DMS53 treated with DMSO at 0.1 percent for 48 hours (cell line): ENCODE measurements at regions not wholly inside any gene's neighbourhood (a gene's known extent, or its start where the extent isn't known, plus 50 kb on each side); places are given as distances from the start of the nearest gene placed in this dataset.
"Not testable (repeated sequence)": the region's sequence is repeated elsewhere in the genome, so short reads cannot be mapped to it uniquely, and the experiment has no call there.

Source experiments
- DNase-seq: peaks from one replicate; lab custom pipeline; 2025; ENCODE audit not compliant: unreplicated experiment; lab: John Stamatoyannopoulos, UW

DNA sequence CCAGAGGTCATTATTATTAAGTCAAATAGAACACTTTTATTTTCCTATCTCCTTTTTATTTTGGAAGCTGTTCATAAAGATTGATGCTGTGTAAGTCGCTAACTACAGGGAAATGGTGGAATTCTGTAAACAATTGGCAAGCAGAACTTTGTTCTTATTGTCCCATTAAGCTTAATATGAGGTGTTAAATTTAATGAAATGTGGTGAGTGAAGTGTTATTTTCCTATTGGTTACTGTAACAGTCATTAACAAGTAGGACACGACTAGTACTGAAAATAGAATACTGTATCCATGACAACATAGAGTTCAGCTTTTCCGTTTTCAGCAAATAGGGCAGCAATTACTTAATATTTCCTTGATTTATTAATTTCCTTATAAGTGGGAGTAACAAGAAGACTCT is 279.1 kb upstream of the ZEB2 start:
- no peak for DNase-seq

DNA sequence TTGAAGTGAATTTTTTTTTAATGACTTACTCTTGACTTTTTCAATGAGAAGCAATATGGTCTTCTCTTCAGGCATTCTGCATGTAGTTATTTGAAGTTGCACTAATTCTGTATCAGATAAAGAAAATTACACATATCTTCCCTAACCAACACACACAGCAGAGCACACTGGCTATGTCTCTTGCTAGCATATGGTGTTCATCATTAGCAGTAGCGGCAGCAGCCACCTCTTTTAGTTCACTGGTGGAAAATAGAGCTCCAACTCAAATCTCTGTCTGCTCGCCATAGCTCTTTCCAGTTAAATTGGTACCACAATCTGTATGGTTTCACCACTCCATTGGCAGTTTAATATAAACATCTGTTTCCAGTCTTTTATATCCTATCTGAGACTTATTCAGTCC is 278.1 kb upstream of the ZEB2 start:
- no peak for DNase-seq

DNA sequence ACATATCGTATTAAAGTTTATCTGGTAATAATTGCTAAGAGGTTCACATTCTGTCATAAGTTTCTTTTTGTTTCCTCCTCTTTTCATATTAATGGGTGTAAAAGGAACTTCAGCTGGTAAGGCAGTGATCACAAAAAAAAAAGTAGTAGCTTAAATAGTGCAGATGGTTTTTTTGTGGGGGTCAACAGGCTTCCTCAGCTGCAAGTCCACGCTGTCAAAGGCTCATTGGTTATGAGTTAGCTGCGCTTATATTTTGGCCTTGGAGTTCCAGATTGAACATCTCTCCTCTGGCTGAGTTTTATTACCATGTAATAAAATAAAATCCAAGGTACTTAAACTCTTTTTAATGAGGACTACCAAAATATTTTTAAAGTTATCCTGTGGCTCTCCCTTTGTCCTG is 277.0 kb upstream of the ZEB2 start:
- DNase-seq = no peak

DNA sequence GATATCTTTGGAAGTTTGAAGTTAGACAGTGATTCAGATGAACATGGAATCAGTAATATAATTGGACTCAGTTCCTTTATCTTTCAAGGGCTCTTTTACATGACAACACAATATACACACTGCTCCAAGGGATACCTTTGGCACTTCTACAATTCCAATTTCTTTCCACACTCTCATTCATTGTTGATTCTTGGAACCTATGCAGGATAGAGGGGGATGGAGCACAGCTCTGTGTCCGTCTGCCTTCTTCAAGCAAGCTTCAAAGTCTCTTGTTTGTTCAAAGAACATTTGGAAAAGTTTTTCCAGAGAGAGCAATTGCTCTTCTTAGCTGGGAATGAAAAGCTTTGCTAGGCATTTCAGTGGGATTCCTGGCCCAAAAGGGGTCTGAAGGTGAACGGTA is 276.2 kb upstream of the ZEB2 start:
- no peak for DNase-seq

DNA sequence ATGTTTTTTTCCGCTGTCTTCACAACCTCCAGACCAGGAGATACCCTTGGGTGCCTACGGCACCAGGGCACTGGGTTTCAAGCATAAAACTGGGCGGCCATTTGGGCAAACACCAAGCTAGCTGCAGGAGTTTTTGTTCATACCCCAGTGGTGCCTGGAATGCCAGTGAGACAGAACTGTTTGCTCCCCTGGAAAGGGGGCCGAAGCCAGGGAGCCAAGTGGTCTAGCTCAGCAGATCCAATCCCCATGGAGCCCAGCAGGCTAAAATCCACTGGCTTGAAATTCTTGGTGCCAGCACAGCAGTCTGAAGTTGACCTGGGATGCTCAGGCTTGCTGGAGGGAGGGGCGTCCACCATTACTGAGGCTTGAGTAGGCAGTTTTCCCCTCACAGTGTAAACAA is 265.3 kb upstream of the ZEB2 start:
- no peak for DNase-seq

DNA sequence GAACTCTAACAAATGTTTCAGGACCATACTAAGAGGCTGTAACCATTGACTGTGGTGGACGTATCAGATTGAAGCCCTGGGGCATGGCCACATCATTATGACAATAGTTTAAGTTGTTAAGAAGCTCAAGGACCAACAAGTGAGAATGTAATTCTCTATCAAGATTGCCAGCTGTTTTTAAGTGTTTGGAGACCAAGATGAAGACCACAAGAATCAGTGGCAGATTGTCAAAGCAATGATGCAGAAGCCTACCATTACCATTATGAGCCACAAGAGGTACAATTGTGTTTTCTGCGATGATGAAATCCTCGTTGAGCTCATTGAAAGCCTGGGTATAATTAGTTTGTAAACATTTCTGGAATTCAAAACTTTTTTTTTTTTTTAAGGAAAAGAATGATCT is 261.1 kb upstream of the ZEB2 start:
- DNase-seq = no peak

DNA sequence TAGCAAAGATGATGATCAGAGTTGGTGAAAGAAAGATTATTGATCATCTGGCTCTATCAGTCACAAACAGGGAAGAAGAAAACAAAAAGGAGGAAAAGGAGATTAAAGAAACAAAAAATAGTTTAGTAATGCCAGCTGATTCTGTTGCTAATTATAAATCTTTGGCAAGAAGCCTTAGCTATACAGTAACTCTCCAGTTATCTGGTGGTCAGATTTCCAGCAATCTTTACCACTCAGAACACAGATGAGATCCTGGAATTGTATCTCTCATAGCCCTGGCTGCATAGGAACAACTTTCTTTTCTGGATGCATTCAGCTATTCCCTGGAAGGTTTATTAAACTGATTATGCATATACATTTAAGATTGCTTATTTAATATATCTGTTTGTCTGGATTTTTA is 256.8 kb upstream of the ZEB2 start:
- no peak for DNase-seq

DNA sequence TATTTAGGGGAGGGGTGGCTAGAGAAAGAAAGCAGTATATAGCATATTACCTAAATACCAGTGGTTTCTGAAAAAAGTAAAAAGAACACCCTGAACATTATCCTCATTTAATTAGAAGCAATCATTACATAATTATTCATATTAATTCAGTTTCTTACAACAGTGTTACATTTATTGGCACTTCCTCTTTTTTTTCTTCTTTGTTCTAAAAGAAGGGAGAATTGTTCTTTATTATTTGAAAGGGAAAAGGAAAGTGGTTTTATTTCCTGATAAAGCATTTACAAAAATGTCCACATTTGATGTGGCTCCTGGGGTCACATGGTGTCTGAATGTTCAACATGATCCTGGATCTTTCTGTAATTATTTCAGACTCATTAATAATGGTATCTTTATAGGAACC is 254.9 kb upstream of the ZEB2 start:
- DNase-seq = no peak

DNA sequence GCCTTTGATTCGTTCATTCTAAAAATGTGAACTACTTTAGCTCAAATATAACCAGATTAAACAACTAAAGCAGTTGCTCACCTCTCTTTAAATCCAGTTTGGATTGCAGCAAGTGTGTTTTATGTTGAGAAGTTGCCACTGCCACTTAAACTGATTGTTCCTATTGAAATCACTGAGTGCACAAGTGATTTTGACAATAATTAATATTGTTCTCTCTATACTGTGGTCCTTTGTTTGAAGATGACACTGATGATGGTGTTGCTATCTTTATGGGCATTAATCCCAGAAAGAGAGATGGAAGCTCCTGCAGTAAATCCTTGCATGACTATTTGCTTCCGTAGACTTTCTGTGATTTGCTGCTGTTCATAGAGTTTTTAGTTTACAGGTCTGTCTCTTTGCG is 251.4 kb upstream of the ZEB2 start:
- DNase-seq = no peak

DNA sequence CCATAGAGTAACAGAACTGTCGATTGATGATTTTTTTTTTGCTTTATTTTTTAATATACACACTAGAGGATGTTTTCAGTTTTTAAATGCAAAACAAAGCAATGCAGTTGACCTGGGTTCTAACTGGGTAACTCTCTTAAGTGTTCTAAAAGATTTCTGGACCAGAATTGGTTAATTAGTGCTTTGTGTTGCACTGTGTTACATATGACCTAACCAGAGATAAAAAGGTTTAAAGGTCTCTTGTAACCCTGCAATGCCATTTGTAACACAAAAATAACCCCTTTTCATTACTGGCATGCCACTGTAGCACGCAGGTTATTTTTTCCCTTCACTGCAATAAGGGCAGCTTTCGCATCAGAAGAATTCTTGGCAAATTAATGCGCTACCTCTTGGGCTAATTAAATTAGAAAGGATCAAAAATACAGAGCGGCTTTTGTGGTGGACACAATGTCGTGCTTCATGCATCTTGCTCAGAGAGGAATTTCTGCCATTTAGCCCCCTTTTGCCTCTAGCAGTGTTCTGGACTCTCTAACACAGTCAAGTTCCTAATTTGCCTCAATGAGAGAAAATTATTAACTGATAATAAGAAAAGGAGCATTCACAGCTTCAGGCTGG is 250.8 kb upstream of the ZEB2 start:
- no peak for DNase-seq

DNA sequence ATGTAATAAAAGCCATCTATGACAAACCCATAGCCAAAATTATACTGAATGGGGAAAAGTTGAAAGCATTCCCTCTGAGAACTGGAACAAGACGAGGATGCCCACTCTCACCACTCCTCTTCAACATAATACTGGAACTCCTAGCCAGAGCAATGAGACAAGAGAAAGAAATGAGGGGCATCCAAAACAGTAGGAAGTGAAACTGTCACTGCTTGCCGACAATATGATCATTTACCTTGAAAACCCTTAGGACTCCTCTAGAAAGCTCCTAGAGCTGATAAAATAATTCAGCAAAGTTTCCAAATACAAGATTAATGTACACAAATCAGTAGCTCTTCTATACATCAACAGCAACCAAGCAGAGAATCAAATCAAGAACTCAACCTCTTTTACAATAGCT is 241.0 kb upstream of the ZEB2 start:
- DNase-seq = not testable (repeated sequence)

DNA sequence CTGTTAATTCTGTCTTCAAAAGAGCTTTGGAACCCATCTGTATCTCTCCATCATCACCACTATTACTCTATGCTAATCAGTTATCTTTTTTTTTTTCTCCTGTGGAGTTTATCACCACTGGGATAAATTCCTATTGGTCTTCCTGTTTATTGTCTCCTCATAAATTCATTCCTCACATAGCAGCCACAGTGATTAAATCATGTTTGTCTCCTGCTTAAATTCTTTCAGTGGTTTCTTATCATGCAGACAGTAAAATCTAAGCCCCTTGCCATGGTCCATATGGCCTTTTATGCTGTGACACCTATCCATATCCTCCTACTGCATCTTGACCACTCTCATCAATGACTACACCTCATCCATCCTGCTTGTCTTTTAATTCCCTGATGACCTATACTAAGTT is 239.8 kb upstream of the ZEB2 start:
- no peak for DNase-seq

DNA sequence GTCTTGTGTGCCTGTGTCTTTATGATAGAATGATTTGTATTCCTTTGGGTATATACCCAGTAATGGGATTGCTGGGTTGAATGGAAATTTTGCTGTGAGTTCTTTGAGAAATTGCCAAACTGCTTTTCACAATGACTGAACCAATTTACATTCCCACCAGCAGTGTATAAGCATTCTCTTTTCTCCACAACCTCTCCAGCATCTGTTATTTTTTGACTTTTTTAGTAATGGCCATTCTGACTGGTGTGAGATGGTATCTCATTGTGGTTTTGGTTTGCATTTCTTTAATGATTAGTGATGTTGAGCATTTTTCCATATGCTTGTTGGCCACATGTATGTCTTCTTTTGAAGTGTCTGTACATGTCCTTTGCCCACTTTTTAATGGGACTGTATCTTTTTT is 238.3 kb upstream of the ZEB2 start:
- DNase-seq = not testable (repeated sequence)

DNA sequence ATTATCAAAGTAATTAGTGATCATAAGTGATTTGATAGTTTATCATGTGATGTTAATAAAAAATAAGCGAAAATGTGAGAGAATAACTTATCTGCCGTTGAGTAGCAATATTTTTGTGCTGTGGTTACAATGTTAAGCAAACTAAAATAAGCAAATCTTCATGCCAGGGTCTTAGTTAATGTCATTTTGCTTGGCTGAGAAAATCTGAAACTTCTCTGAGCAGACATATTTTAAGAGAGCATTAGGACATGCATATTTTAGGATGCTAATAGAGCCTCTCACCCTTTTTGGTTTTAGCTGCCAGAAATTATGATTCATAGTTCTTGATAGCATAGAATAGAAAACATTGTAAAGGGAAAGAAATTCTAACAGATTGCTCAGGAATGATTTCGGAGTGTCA is 233.5 kb upstream of the ZEB2 start:
- no peak for DNase-seq

DNA sequence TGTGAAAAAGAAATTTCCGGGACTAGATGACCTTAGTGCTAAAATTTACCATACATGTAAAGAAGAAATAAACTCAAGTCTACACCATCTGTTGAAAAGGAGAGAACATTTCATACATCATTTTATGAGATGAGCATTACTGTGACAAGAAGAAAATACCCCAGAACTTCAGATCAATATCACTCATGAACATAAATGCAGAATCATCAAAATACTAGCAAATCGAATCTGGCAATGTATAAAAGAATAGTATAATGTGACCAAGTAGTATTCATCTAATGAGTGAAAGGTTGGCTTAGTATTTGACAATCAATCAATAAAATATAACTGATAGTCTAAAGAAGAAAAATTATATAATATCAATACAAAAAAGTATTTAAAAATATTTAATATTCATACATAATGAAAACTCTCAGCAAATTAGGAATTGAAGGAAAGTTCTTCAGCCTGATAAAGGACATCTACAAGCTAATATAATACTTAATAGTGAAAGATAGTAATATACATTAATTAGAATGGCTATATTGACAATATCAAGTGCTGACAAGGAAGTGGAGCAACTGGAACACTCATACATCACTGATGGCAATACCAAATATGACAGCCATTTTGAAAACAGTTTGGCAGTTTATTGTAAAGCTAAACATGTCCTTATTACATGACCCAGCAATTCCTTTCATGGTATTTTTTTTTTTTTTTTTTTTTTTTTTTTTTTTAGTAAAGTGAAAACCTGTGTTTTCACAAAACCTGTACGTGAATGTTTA is 231.4 kb upstream of the ZEB2 start:
- DNase-seq = no peak

DNA sequence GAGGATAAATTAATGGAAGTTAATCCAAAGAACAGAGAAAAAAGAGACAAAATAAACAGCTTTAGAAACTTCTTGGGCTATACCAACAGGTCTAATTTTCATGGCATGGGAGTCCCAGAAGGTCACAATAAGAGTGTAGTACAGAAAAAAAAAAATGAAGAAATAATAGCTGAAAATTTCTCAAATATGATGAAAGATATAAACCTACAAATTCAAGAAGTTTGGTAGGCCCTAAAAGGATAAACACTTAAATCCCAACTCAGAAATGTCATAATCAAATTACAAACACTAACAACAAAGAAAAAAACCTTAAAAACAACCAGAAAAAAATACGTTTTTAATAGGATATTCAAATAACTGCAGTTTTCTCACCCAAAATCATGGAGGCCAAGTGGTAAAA is 229.3 kb upstream of the ZEB2 start:
- DNase-seq = no peak

DNA sequence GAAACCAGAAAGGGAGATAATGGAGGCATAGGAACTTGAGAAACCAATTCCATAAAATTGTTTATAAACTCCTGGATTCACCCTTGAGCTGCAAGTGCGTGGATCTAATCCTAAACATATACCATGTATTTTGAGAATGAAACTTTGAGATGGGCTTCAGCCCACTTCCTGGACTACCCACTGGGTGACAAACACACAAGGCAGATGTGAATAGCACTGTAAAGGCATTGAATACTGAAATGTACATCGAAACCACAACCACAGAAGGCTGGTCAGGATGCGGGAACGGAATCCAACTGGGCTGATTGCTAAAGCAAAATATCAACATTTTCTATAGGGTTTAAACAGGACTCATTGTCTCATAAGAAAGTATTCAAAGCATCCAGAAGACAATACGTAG is 228.5 kb upstream of the ZEB2 start:
- DNase-seq = no peak

DNA sequence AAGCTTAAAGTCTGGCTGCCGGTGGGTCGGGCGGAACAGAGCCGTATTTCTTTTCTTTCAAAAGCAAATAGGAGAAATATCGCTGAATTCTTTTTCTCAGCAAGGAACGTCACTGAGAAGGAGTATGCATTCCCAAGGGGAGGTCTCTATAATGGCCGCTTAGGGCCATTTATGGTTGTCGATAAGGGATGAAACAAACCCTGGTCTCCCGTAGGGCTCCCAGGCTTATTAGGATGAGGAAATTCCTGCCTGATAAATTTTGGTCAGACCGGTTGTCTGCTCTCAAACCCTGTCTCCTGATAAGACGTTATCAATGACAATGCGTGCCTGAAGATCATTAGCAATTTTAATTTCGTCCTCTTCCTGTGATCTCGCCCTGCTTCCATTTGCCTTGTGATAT is 227.7 kb upstream of the ZEB2 start:
- DNase-seq = no peak

DNA sequence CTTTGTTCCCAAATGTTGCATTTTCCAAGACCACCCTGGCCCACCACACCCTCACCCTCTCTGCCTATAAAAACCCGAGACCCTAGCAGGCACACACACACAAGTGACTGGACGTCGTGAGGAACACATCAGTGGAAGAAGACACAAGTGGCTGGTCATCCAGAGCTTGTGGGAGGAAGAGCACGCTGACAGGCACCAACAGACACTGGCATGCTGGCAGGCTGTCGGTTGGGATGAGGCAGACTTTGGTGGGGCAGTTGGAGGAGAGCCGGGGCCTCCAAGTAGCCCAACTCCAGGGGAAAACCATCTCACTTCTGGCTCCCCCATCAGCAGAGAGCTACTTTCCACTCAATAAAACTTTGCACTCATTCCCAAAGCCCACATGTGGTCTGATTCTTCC is 225.5 kb upstream of the ZEB2 start:
- no peak for DNase-seq

DNA sequence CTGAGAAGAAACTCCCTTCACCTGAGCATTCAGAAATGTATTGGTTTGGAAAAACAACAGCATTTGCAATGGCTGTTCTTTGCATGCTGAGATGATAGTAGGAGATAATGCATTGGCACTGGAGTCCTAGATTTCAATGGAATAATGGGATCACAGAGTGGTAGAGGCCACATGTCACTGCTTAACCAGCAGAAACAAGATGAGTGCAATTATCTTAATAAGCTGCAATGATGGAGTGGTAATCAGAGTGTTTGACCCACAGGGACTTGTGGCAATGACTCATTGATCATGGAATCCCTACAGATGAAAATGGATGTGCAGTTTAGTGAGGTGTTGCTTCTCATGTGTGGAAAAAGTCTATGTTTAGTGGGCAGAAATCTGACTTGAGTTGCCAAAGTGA is 218.8 kb upstream of the ZEB2 start:
- DNase-seq = no peak

DNA sequence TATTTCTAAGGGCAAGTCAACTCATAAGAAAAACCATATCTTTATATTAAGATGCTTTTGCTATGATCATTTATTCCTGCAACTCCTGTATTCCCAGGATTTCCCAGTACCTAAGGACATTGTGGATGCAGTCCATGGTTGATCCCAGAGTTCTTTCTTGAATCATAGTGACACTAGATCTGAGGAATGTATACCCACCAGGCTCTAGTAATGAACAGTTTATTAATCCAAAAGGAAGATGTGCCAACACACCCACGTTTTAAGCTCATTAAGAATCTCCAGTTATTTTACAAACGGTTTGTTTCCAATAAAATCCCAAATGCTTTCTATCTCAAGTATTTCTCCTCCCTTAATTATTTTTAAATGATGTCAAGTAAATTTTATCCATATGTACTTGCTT is 210.8 kb upstream of the ZEB2 start:
- no peak for DNase-seq

DNA sequence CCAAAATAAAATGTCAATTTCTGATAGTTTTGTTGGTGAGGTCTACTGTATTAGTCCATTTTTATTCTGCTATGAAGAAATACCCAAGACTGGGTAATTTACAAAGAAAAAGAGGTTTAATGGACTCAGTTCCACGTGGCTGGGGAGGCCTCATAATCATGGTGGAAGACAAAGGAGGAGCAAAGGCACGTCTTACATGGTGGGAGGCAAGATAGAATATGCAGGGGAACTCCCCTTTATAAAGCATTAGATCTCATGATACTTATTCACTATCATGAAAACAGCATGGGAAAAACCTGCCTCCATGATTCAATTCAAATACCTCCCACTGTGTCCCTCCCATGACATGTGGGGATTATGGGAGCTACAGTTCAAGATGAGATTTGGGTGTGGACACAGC is 204.5 kb upstream of the ZEB2 start:
- DNase-seq = not testable (repeated sequence)

DNA sequence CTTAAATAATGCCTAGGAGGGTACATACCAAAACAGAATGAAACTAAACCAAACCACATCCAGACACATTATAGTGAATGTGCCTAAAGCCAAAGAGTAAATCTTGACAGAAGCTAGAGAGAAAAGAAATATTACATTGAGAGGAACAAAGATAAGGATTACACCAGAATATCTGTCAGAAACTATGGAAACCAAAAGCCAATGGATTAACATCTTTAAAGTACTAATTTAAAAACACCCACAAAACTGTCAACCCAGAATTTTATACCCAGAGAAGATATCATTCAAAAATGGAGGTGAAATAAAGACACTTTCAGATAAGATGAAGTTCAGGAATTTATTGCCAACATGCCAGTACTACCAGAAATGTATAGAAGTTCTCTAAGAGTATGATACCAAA is 198.5 kb upstream of the ZEB2 start:
- no peak for DNase-seq
